Thyroid gland (tissue), 4 donors: ENCODE measurements at regions not wholly inside any gene's neighbourhood (a gene's known extent, or its start where the extent isn't known, plus 50 kb on each side); places are given as distances from the start of the nearest gene placed in this dataset.
"Not testable (repeated sequence)": the region's sequence is repeated elsewhere in the genome, so short reads cannot be mapped to it uniquely, and the experiment has no call there.

Source experiments
- POLR2A ChIP-seq, 2 donors: fragments of 450-650 bp; IDR thresholded peaks; one replicate each; pipeline ENCODE4 v1.6.1; 2017; ENCODE audit warnings: antibody characterized with exemption in 2 of 2, mild to moderate bottlenecking in 2 of 2, moderate library complexity in 1 of 2
- TF ChIP-seq, protein P1 (sequence below), 6 experiments: fragments of 200-600 bp in 3 of 6; fragments of 450-650 bp in 3 of 6; sonication (generic) in 3 of 6; IDR thresholded peaks; one replicate each; pipeline ENCODE4 v1.5.1; 2016 to 2019; ENCODE audit warnings: antibody characterized with exemption in 6 of 6, mild to moderate bottlenecking in 2 of 6, inconsistent platforms in 1 of 6, moderate library complexity in 1 of 6

DNA sequence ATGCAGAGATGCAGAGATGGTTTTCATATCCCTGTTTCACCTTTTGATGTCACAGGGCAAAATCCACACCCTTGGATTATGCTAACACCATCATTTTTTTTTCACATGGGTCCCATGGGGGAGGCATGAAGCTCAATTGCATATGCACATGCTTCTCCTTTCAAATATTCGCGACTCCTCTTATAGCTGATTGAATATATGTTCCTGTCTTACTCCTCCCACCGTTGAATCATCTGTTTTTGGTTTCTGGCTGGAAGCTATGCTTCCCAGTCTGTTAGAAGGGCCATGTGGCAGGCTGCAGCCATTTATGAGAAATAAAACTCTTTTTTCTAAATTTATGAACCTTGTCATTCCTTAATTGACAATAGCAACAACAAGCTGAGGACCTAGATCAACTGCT is 877.9 kb upstream of the CDH18 start:
- TF ChIP-seq, protein P1, sequence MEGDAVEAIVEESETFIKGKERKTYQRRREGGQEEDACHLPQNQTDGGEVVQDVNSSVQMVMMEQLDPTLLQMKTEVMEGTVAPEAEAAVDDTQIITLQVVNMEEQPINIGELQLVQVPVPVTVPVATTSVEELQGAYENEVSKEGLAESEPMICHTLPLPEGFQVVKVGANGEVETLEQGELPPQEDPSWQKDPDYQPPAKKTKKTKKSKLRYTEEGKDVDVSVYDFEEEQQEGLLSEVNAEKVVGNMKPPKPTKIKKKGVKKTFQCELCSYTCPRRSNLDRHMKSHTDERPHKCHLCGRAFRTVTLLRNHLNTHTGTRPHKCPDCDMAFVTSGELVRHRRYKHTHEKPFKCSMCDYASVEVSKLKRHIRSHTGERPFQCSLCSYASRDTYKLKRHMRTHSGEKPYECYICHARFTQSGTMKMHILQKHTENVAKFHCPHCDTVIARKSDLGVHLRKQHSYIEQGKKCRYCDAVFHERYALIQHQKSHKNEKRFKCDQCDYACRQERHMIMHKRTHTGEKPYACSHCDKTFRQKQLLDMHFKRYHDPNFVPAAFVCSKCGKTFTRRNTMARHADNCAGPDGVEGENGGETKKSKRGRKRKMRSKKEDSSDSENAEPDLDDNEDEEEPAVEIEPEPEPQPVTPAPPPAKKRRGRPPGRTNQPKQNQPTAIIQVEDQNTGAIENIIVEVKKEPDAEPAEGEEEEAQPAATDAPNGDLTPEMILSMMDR (IDR thresholded peaks at IDR 0.05): not testable (repeated sequence)
- not testable (repeated sequence) for TF ChIP-seq POLR2A (IDR thresholded peaks at IDR 0.05)
